ENCODE measurements at regions not wholly inside any gene's neighbourhood (a gene's known extent, or its start where the extent isn't known, plus 50 kb on each side); places are given as distances from the start of the nearest gene placed in this dataset.

- CTCF ChIA-PET = no interaction called here
- POLR2A ChIA-PET = no interaction called here
Measured at GRCh38 chr6:19986691-19987438, 149.7 kb downstream of the ID4 start.

GRCh38 chr6:19988555-19988954, 151.4 kb downstream of the ID4 start:
- intact Hi-C loops (cut with micrococcal nuclease) = no loop called here
- no peaks in the 10 kb centered on the region for H3K36me3 Mint-ChIP-seq (ENCODE audit: low read depth)
- no peak overlapping the region for H3K27ac Mint-ChIP-seq
- no peaks in the 10 kb centered on the region for H3K4me1 Mint-ChIP-seq (ENCODE audit: low read depth)
- POLR2A ChIA-PET = no interaction called here
- no peak overlapping the region for H3K4me3 Mint-ChIP-seq
- no peaks in the 10 kb centered on the region for H3K9me3 Mint-ChIP-seq
- TF ChIP-seq CTCF (IDR thresholded peaks at IDR 0.05) = no peak
- no peak for DNase-seq
- CTCF ChIA-PET = no interaction called here
- peaks cover 9% of the 10 kb centered on the region for H3K27me3 Mint-ChIP-seq
- no peak for ATAC-seq

More at GRCh38 chr6:19986691-19987438, 149.7 kb downstream of the ID4 start:
- intact Hi-C loops (cut with micrococcal nuclease) = no loop called here
- no peak for TF ChIP-seq CTCF (IDR thresholded peaks at IDR 0.05)
- Mint-ChIP-seq H3K4me1 (ENCODE audit: low read depth) (no peaks in the 10 kb centered on the region), H3K9me3 (no peaks in the 10 kb centered on the region), H3K36me3 (ENCODE audit: low read depth) (no peaks in the 10 kb centered on the region), H3K27ac (no peak overlapping the region), H3K27me3 (peaks cover 5% of the 10 kb centered on the region), H3K4me3 (no peak overlapping the region)
- DNase-seq (no peak), ATAC-seq (no peak)

- no peaks in the 10 kb centered on the region for H3K36me3 Mint-ChIP-seq (ENCODE audit: low read depth)
- peaks cover 9% of the 10 kb centered on the region for H3K27me3 Mint-ChIP-seq
- no peak for DNase-seq
- H3K9me3 Mint-ChIP-seq = no peaks in the 10 kb centered on the region
- no peak overlapping the region for H3K4me3 Mint-ChIP-seq
- intact Hi-C loops (cut with micrococcal nuclease) = no loop called here
- ATAC-seq = no peak
- H3K27ac Mint-ChIP-seq = no peak overlapping the region
- ChIA-PET POLR2A (no interaction called here), CTCF (interaction anchor here (0.6 kb wide), 1 partner anchor 60 kb away, joined by 3 read pairs; no protein-coding TSS in a partner anchor)
- H3K4me1 Mint-ChIP-seq (ENCODE audit: low read depth) = no peaks in the 10 kb centered on the region
- no peak for TF ChIP-seq CTCF (IDR thresholded peaks at IDR 0.05)
Measured at GRCh38 chr6:19991176-19991575, 154.0 kb downstream of the ID4 start.

GRCh38 chr6:19994909-19995308, 157.7 kb downstream of the ID4 start:
- Mint-ChIP-seq H3K9me3 (peaks cover 5% of the 10 kb centered on the region), H3K4me1 (ENCODE audit: low read depth) (peaks cover 2% of the 10 kb centered on the region), H3K27me3 (peaks cover 6% of the 10 kb centered on the region), H3K27ac (no peak overlapping the region), H3K36me3 (ENCODE audit: low read depth) (no peaks in the 10 kb centered on the region), H3K4me3 (no peak overlapping the region)
- ChIA-PET POLR2A (no interaction called here), CTCF (no interaction called here)
- intact Hi-C loops (cut with micrococcal nuclease) = no loop called here
- no peak for ATAC-seq
- no peak for DNase-seq
- no peak for TF ChIP-seq CTCF (IDR thresholded peaks at IDR 0.05)

- H3K36me3 Mint-ChIP-seq (ENCODE audit: low read depth) = no peaks in the 10 kb centered on the region
- DNase-seq (no peak), ATAC-seq (no peak)
- no peak overlapping the region for H3K4me3 Mint-ChIP-seq
- H3K27ac Mint-ChIP-seq = no peak overlapping the region
- ChIA-PET CTCF (no interaction called here), POLR2A (no interaction called here)
- intact Hi-C loops (cut with micrococcal nuclease) = no loop called here
- H3K27me3 Mint-ChIP-seq = peaks cover 6% of the 10 kb centered on the region
- H3K4me1 Mint-ChIP-seq (ENCODE audit: low read depth) = peaks cover 2% of the 10 kb centered on the region
- peaks cover 6% of the 10 kb centered on the region for H3K9me3 Mint-ChIP-seq
- no peak for TF ChIP-seq CTCF (IDR thresholded peaks at IDR 0.05)
Measured at GRCh38 chr6:19995575-19996257, 158.5 kb downstream of the ID4 start.
